HFF-Myc (cell line): ENCODE measurements at regions not wholly inside any gene's neighbourhood (a gene's known extent, or its start where the extent isn't known, plus 50 kb on each side); places are given as distances from the start of the nearest gene placed in this dataset.

Source experiments
- DNase-seq: peaks from one replicate; pipeline ENCODE4 v3.0.0-alpha.2; 2011; ENCODE audit warnings: low read depth; ENCODE audit errors: extremely low read depth
- H3K4me3 ChIP-seq: replicated peaks from 2 replicates; pipeline ENCODE4 v1.5.1; 2011; ENCODE audit warnings: low read depth, mild to moderate bottlenecking, control low read depth, low read length
- CTCF ChIP-seq: IDR thresholded peaks from 2 replicates; pipeline ENCODE4 v1.5.1; 2012; ENCODE audit warnings: mild to moderate bottlenecking, low read depth, low read length, control low read depth; ENCODE audit errors: missing control alignments

GRCh38 chr2:29974086-29974485 lies 52.7 kb upstream of the ALK start:
- no peak for DNase-seq
- no peak overlapping the region for H3K4me3 ChIP-seq
- TF ChIP-seq CTCF = no peak

GRCh38 chr2:29977284-29977683 lies 55.9 kb upstream of the ALK start:
- no peak for TF ChIP-seq CTCF
- no peak overlapping the region for H3K4me3 ChIP-seq
- DNase-seq = no peak

- no peak overlapping the region for H3K4me3 ChIP-seq
- TF ChIP-seq CTCF = no peak
- DNase-seq = no peak
These were observed 60.0 kb upstream of the ALK start for GRCh38 chr2:29981402-29981801.

GRCh38 chr2:29983308-29983707 lies 61.9 kb upstream of the ALK start:
- no peak for TF ChIP-seq CTCF
- no peak for DNase-seq
- no peak overlapping the region for H3K4me3 ChIP-seq

- no peak overlapping the region for H3K4me3 ChIP-seq
- DNase-seq = no peak
- TF ChIP-seq CTCF = no peak
These were observed 65.8 kb upstream of the ALK start for GRCh38 chr2:29987146-29987545.

- no peak for TF ChIP-seq CTCF
- DNase-seq = no peak
- no peak overlapping the region for H3K4me3 ChIP-seq
These were observed 68.7 kb upstream of the ALK start for GRCh38 chr2:29990129-29990528.

- no peak overlapping the region for H3K4me3 ChIP-seq
- no peak for TF ChIP-seq CTCF
- no peak for DNase-seq
These were observed 69.7 kb upstream of the ALK start for GRCh38 chr2:29991086-29991485.
